ENCODE measurements at regions not wholly inside any gene's neighbourhood (a gene's known extent, or its start where the extent isn't known, plus 50 kb on each side); places are given as distances from the start of the nearest gene placed in this dataset.

DNA sequence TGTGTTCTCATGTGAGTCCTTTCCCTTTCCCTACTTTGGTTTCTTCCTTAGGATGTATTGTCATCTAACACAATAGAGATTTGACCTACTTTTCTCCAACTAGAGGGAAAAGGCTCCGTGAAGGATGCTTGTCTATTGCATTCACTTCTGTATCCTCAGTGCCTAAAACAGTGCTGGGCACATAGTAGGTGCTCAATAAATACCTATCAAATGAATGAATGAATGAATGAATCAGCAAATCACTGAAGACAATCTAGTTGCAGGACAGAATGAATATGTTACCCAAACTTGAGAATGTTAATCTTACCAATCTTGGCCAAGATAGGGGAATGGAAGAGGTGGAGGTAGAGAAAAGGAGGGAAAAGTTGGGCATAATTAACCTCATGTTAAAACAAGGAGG, 131.2 kb upstream of the FOXN2 start:
- Histone ChIP-seq H3K4me3 (no peak overlapping the region), H3K27me3 (no peaks in the 10 kb centered on the region), H3K27ac (no peak overlapping the region), H3K4me1 (no peaks in the 10 kb centered on the region), H3K36me3 (no peaks in the 10 kb centered on the region), H3K9me3 (no peaks in the 10 kb centered on the region)
- in situ Hi-C loops (cut with MboI; ENCODE audit: low sequenced_read_pairs in 4 of 4) (no loop called here), intact Hi-C loops (cut with DNase I; ENCODE audit: low total_unique reads) (no loop called here)
- DNase-seq (no peak), ATAC-seq (no peak)
- TF ChIP-seq POLR2A (IDR thresholded peaks at IDR 0.05) = no peak
- TF ChIP-seq CTCF (IDR thresholded peaks at IDR 0.05 in 4 of 5, conservative IDR thresholded peaks at IDR 0.05 in 1 of 5) = no peak

DNA sequence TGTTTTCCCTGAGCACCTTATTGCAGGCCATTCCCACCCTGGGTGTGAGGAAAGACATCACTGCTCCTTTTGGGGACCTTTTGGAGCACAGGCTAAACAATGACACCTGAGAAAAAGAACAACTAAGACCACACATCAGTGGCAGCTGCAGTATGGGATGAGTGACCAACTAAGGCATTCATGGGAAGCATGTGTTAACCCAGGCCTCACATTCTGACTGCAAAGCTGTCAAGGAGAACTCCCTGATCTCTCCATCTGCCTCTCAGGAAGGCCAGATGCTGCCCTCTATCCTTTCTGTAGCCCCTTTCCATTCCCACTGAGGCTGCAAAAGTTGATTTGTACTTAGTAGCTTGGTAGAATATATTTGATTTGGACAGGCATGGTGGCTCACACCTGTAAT, 130.5 kb upstream of the FOXN2 start:
- no peaks in the 10 kb centered on the region for H3K36me3 ChIP-seq
- H3K27ac ChIP-seq = no peak overlapping the region
- no peak overlapping the region for H3K4me3 ChIP-seq
- TF ChIP-seq CTCF (IDR thresholded peaks at IDR 0.05 in 4 of 5, conservative IDR thresholded peaks at IDR 0.05 in 1 of 5) (no peak), POLR2A (IDR thresholded peaks at IDR 0.05) (no peak)
- ATAC-seq = no peak
- in situ Hi-C loops (cut with MboI; ENCODE audit: low sequenced_read_pairs in 4 of 4) = no loop called here
- intact Hi-C loops (cut with DNase I; ENCODE audit: low total_unique reads) = no loop called here
- no peaks in the 10 kb centered on the region for H3K4me1 ChIP-seq
- DNase-seq = no peak
- H3K27me3 ChIP-seq = no peaks in the 10 kb centered on the region
- H3K9me3 ChIP-seq = no peaks in the 10 kb centered on the region

- in situ Hi-C loops (cut with MboI; ENCODE audit: low sequenced_read_pairs in 4 of 4) = no loop called here
- ATAC-seq (no peak), DNase-seq (no peak)
- no peaks in the 10 kb centered on the region for H3K27me3 ChIP-seq
- intact Hi-C loops (cut with DNase I; ENCODE audit: low total_unique reads) = no loop called here
- no peaks in the 10 kb centered on the region for H3K9me3 ChIP-seq
- H3K27ac ChIP-seq = no peak overlapping the region
- no peaks in the 10 kb centered on the region for H3K36me3 ChIP-seq
- TF ChIP-seq CTCF (IDR thresholded peaks at IDR 0.05 in 4 of 5, conservative IDR thresholded peaks at IDR 0.05 in 1 of 5) (no peak), POLR2A (IDR thresholded peaks at IDR 0.05) (no peak)
- no peak overlapping the region for H3K4me3 ChIP-seq
- no peaks in the 10 kb centered on the region for H3K4me1 ChIP-seq
Measured at GRCh38 chr2:48187503-48187902, 127.0 kb upstream of the FOXN2 start.

- H3K36me3 ChIP-seq = no peaks in the 10 kb centered on the region
- no peaks in the 10 kb centered on the region for H3K4me1 ChIP-seq
- intact Hi-C loops (cut with DNase I; ENCODE audit: low total_unique reads) = no loop called here
- no peak for ATAC-seq
- H3K27ac ChIP-seq = no peak overlapping the region
- no peak overlapping the region for H3K4me3 ChIP-seq
- no peaks in the 10 kb centered on the region for H3K27me3 ChIP-seq
- TF ChIP-seq POLR2A (IDR thresholded peaks at IDR 0.05) (no peak), CTCF (IDR thresholded peaks at IDR 0.05 in 4 of 5, conservative IDR thresholded peaks at IDR 0.05 in 1 of 5) (no peak)
- no peaks in the 10 kb centered on the region for H3K9me3 ChIP-seq
- in situ Hi-C loops (cut with MboI; ENCODE audit: low sequenced_read_pairs in 4 of 4) = no loop called here
- DNase-seq = peak in 1 of 2 donors; percentile 22
Measured at GRCh38 chr2:48189552-48190228, 124.8 kb upstream of the FOXN2 start.

DNA sequence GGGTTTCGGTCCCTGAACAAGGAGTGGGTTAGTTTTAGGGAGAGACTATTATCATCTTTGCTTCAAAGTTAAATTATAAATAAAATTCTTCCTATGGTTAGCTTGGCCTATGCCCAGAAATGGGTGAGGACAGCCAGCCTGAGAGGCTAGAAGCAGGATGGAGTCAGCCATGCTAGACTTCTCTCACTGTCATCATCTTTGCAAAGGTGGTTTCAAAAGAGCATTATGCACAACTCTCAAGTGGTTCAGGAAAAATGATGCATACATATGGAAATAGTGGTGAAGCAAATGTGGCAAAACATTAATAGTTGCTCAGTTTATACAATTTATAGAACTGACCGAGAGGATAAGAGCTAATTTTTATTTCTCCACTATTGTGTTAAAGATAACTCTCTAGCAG, 124.3 kb upstream of the FOXN2 start:
- H3K4me3 ChIP-seq = no peak overlapping the region
- TF ChIP-seq POLR2A (IDR thresholded peaks at IDR 0.05) = no peak
- TF ChIP-seq CTCF (IDR thresholded peaks at IDR 0.05 in 4 of 5, conservative IDR thresholded peaks at IDR 0.05 in 1 of 5) = no peak
- H3K4me1 ChIP-seq = no peaks in the 10 kb centered on the region
- no peaks in the 10 kb centered on the region for H3K27me3 ChIP-seq
- ATAC-seq (no peak), DNase-seq (no peak)
- H3K27ac ChIP-seq = no peak overlapping the region
- in situ Hi-C loops (cut with MboI; ENCODE audit: low sequenced_read_pairs in 4 of 4) = no loop called here
- no peaks in the 10 kb centered on the region for H3K9me3 ChIP-seq
- intact Hi-C loops (cut with DNase I; ENCODE audit: low total_unique reads) = no loop called here
- no peaks in the 10 kb centered on the region for H3K36me3 ChIP-seq
